Stimulated activated CD8-positive, alpha-beta memory T cell treated with anti-CD3 and anti-CD28 coated beads, Interleukin-4, amount 100 ng/mL, for 48 hours (primary cell): ENCODE measurements at regions not wholly inside any gene's neighbourhood (a gene's known extent, or its start where the extent isn't known, plus 50 kb on each side); places are given as distances from the start of the nearest gene placed in this dataset.

Experiments
- DNase-seq: peaks from one replicate; pipeline ENCODE4 v3.0.0-alpha.2; 2020

DNA sequence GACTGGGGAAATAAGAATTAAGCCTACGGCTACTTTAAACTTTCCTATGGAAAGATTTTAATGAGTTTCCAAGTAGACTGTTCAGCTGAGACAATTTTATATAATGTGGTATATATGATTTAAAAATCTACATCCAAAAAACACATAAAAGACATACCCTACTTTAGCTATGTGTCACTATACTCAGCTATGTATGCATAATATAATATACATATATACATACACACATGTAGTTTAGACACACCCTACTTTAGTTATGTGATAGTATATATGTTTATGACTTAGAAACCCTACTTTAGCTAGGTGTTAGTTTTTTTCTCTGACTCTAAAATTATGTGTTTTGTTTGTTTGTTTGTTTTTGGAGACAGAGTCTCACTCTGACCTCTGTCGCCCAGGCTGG, 100.5 kb upstream of the DAB2 start:
- DNase-seq, result no peak

DNA sequence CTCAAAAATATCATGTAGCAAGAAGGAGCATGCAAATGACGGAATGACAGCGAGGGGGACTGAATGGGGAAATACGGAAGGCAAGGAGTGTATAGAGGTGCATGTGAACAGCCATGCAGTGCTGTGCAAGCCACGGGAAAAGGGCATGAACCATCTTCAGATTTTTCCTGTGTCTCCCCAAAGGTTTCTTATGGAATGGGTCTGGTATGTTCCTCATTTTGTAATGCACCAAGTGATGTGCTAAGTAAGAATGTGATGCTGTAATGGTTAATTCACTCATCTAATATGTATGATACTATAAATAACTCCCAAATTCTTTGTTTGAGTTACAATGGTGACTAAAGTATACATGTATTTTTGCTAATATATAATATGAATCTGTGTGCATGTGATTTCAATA, 99.0 kb upstream of the DAB2 start:
- DNase-seq, result no peak

GRCh38 chr5:39521940-39522590, 97.3 kb upstream of the DAB2 start:
- no peak for DNase-seq

- no peak for DNase-seq
Measured at GRCh38 chr5:39521098-39521860, 96.5 kb upstream of the DAB2 start.

DNA sequence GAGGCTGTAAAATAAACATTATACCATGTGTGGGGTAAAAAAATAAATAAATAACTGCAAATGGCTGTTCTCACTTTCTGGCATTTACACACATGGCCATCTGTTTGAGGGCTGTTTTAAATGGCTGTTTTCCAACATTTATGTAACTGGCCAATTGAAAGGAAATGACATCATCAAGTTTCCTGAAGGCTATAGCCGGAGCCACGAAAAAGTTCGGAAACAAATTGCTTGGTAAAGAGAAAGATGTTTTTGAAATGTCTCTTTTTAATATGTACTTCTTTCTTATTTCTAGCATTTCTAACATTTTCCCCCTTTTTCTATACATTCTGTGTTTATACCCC, 95.4 kb upstream of the DAB2 start:
- no peak for DNase-seq

- DNase-seq, result no peak
Measured at GRCh38 chr5:39519566-39520231, 94.9 kb upstream of the DAB2 start.

DNA sequence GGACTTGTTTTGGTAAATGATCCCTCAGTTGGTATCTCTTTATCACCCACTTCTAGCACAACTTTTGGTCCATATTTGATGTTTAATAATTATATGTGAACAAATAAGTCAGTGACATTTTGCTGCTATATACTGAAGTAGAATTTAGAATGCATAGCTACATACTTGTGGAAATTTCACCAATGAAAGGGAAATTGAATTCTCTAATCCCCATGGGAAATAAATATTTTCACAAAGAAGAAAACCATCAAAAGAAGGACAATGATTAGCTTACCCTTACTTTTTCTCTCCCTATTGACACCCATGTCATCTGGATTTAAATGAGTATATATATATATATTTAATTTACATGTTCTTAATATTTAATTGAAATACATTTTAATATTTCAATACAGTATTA, 94.3 kb upstream of the DAB2 start:
- no peak for DNase-seq

GRCh38 chr5:39518516-39518915, 93.7 kb upstream of the DAB2 start:
- no peak for DNase-seq

DNA sequence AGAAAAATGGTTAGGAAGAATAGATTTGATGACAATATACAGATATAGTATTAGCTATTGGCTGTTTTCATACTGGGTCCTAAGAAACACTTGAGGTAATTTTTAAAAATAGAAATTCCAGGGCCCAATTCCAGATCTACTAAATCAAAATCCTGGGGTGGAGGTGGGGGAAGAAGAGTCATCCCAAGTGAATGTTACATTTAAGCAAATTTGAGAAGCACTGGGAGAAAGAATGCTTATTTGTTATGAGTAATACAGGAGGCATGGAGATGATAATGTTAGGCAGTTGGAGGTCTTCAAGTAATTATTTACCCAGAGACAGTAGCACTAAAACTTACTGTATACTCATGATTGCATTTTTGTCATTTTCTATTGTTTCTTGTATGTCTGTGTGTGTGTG, 93.0 kb upstream of the DAB2 start:
- no peak for DNase-seq

GRCh38 chr5:39515881-39516280, 91.1 kb upstream of the DAB2 start:
- no peak for DNase-seq

DNA sequence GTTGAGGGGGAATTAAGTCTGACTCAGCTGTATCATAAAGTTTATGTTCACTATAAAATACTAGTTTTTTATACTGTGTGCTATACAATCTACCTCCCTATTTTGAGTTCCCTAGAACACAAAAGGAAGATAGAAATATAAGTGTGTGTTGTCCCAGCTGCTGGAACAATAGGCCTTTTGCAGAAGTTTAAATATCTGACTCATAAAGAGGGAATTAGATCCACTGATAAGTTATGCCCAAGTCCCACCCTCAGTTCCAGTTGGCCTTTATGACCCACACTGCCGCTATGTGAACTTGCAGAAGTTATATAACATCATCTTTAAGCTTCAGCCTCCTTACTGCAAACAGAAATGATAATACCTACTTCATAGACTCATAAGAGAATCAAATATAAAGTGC, 88.5 kb upstream of the DAB2 start:
- no peak for DNase-seq

DNA sequence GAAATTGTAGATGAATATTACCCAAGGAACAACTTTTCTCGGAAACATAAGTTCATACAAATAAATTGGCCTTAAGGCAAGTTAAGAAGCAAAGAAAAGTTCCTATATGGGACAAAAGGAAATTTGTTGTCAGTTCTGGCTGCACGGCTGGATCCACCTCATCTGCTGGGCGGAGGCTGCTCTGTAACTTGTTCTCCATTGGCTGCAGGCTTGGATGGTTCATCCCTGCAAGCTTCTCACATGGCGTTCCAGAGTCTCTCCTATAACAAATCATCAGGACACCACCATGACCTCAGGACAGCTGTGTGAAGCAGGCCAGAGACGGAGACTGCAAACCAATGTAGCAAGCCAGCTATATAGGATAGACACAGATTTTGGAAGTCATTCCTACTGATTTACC, 81.4 kb upstream of the DAB2 start:
- no peak for DNase-seq

- DNase-seq, result no peak
Measured at GRCh38 chr5:39505791-39506190, 81.0 kb upstream of the DAB2 start.

- no peak for DNase-seq
Measured at GRCh38 chr5:39505363-39505762, 80.6 kb upstream of the DAB2 start.

GRCh38 chr5:39503155-39503554, 78.4 kb upstream of the DAB2 start:
- no peak for DNase-seq

DNA sequence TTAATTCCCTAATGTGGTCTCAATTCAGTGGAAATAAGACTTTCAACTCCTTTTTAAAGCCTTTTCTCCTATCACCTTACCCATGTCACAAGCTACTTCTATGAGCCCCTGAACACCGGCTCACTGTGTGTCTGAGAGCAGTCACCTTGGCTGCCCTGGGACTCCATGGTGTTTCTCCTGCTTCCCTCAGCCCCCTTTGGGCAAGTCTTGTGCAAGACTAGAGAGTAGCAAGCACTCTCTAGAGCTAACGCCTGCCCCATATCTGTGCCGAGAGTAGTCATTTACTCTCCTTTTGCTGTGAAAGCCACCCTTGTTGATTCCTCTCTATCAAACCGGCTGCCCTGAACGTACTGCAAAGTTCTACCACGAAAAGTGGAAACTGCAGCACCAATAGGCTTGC, 77.9 kb upstream of the DAB2 start:
- no peak for DNase-seq

DNA sequence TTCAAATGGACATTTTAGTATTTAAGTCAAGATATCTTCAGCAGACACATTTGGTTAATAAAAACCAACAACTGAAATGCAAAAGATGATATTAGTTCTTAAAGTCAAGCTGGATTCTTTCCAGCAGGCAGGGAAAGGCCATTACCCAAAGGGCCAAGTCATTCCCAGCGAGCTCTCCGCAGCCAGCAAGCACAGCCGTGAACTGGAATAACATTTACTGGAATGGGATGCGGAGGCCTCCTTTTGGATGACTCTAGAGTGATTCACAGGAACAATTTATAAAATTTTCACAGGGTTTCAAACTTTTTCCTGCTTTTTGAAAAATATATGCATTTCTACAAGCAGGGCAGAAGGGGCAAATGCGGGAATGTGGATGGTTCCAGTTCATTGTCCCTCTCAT, 76.6 kb upstream of the DAB2 start:
- DNase-seq, result no peak

DNA sequence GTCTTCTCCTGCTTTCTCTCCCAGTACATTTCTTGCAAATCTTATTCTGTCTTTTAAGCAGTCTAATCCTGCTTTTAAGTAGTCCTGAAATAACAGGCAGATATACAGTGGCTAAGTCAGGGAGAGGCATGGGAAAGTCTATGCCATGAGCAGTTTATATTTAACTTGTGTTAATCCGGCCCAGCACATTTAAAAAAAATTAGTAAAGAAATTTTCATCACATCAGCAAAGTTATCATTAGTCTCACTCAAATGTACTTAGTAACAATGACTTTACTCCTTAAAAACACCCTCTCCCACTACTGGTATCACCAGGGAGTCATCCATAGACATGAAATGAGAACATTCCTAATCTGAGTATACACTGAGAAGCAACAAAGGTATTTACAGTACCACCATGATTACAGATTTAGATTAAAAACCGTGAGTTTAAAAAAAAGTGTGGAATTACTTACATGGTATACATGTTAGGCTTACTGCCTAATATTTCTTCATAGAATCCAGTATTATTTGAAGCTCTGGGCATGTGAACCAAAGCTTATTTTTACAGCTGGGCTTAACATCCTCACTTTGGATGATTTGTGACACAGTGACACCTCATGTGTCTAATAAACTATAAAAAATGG, 75.9 kb upstream of the DAB2 start:
- no peak for DNase-seq

- DNase-seq, result no peak
Measured at GRCh38 chr5:39498278-39498952, 73.6 kb upstream of the DAB2 start.

- DNase-seq, result no peak
Measured at GRCh38 chr5:39497322-39497721, 72.5 kb upstream of the DAB2 start.

- no peak for DNase-seq
Measured at GRCh38 chr5:39495227-39495626, 70.4 kb upstream of the DAB2 start.

- no peak for DNase-seq
Measured at GRCh38 chr5:39494534-39494933, 69.8 kb upstream of the DAB2 start.

DNA sequence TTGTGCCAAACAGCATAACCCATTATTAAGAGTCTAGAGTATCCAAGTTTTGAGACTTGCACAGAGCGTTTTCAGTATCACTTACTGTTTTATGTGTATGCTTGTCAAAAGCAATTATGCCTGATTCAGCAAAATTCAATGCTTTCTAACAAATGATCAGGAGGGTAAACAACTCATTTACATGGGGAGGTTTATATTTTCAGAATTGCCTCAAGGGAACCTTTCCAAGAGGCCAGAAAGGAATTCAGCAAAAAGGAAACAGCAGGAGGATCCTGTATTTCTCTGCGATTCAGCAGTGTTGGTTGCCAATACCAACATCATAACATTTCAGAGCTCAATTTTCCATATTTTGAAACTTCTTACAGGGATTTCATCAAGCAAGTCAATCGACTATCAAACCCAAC, 69.3 kb upstream of the DAB2 start:
- DNase-seq, result no peak
